Tibial nerve (tissue), 4 donors: ENCODE measurements at regions not wholly inside any gene's neighbourhood (a gene's known extent, or its start where the extent isn't known, plus 50 kb on each side); places are given as distances from the start of the nearest gene placed in this dataset.

Source experiments
- EP300 ChIP-seq, 2 donors: sonication (generic); formaldehyde crosslinking; IDR thresholded peaks; one replicate each; pipeline ENCODE4 v1.6.1; 2017; ENCODE audit warnings: antibody characterized with exemption in 2 of 2, mild to moderate bottlenecking in 1 of 2
- POLR2A ChIP-seq, 2 donors: fragments of 450-650 bp; IDR thresholded peaks; one replicate each; pipeline ENCODE4 v1.6.1; 2017; ENCODE audit warnings: antibody characterized with exemption in 2 of 2, mild to moderate bottlenecking in 2 of 2, moderate library complexity in 2 of 2
- TF ChIP-seq, protein P1 (sequence below), 5 experiments: fragments of 200-600 bp in 3 of 5; fragments of 450-650 bp in 2 of 5; sonication (generic) in 3 of 5; IDR thresholded peaks; one replicate each; pipeline ENCODE4 v1.5.1; 2016 to 2019; ENCODE audit warnings: antibody characterized with exemption in 5 of 5, mild to moderate bottlenecking in 3 of 5, moderate library complexity in 2 of 5

DNA sequence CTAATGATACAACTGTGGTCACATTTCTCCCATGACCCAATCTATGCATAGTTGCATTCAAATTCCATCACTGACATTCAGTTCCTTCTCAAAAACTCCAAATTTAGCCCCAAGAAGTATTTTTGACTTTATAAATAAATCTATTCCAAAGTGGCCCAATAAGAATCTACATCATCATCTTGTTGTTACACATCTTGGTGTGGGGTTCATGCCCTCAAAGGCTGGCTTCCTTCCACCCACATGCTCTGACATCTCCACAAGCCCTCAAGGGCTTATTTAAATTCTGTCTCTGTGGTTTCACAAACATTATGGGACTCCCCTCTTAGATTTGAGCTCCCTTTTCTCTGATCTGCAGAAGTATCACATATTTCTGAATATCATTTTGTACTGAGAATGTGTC is 585.3 kb upstream of the BTBD3 start:
- TF ChIP-seq, protein P1, sequence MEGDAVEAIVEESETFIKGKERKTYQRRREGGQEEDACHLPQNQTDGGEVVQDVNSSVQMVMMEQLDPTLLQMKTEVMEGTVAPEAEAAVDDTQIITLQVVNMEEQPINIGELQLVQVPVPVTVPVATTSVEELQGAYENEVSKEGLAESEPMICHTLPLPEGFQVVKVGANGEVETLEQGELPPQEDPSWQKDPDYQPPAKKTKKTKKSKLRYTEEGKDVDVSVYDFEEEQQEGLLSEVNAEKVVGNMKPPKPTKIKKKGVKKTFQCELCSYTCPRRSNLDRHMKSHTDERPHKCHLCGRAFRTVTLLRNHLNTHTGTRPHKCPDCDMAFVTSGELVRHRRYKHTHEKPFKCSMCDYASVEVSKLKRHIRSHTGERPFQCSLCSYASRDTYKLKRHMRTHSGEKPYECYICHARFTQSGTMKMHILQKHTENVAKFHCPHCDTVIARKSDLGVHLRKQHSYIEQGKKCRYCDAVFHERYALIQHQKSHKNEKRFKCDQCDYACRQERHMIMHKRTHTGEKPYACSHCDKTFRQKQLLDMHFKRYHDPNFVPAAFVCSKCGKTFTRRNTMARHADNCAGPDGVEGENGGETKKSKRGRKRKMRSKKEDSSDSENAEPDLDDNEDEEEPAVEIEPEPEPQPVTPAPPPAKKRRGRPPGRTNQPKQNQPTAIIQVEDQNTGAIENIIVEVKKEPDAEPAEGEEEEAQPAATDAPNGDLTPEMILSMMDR (IDR thresholded peaks at IDR 0.05) = no peak
- TF ChIP-seq POLR2A (IDR thresholded peaks at IDR 0.05) = no peak
- TF ChIP-seq EP300 (IDR thresholded peaks at IDR 0.05) = no peak
